ENCODE measurements at regions not wholly inside any gene's neighbourhood (a gene's known extent, or its start where the extent isn't known, plus 50 kb on each side); places are given as distances from the start of the nearest gene placed in this dataset.

- TF ChIP-seq CTCF (IDR thresholded peaks at IDR 0.05) = peak in 1 of 4 donors; percentile 4
- TF ChIP-seq POLR2A (IDR thresholded peaks at IDR 0.05) = no peak
Measured at GRCh38 chr15:62969442-62970089, 73.0 kb upstream of the TPM1 start.
